Stomach (tissue), 8 donors: ENCODE measurements at regions not wholly inside any gene's neighbourhood (a gene's known extent, or its start where the extent isn't known, plus 50 kb on each side); places are given as distances from the start of the nearest gene placed in this dataset.

Experiments
- DNase-seq, 2 donors: peaks; one replicate each; pipeline versions ENCODE4 v3.0.0 to v3.0.0-alpha.2; 2013 to 2019
- H3K27ac ChIP-seq, 5 donors: fragments of 200-600 bp in 4 of 5; sonication (generic) in 4 of 5; one replicate each; pipeline ENCODE4 v1.5.1; 2013 to 2019; ENCODE audit warnings: mild to moderate bottlenecking in 1 of 5, moderate library complexity in 1 of 5
- H3K27me3 ChIP-seq, 3 donors: fragments of 200-600 bp; sonication (generic); one replicate each; pipeline ENCODE4 v1.5.1; 2017 to 2019; ENCODE audit warnings: mixed run types in 1 of 3
- H3K36me3 ChIP-seq, 4 donors: fragments of 200-600 bp; sonication (generic); 1 replicate in 3 of 4; 2 replicates in 1 of 4; pipeline ENCODE4 v1.5.1; 2016 to 2019
- H3K4me1 ChIP-seq, 4 donors: fragments of 200-600 bp; sonication (generic); one replicate each; pipeline ENCODE4 v1.5.1; 2016 to 2019
- H3K4me3 ChIP-seq, 4 donors: fragments of 200-600 bp; sonication (generic) in 3 of 4; one replicate each; pipeline ENCODE4 v1.5.1; 2016 to 2019; ENCODE audit warnings: mild to moderate bottlenecking in 1 of 4
- H3K9me3 ChIP-seq, 4 donors: fragments of 200-600 bp; sonication (generic); one replicate each; pipeline ENCODE4 v1.5.1; 2016 to 2019
- CTCF ChIP-seq, 7 experiments: fragments of 450-650 bp in 4 of 7; fragments of 200-600 bp in 3 of 7; sonication (generic) in 3 of 7; IDR thresholded peaks; one replicate each; pipeline ENCODE4 v1.5.1; 2016 to 2019; ENCODE audit warnings: antibody characterized with exemption in 7 of 7, control low read depth in 2 of 7, mild to moderate bottlenecking in 1 of 7
- EP300 ChIP-seq: sonication (generic); formaldehyde crosslinking; IDR thresholded peaks from one replicate; pipeline ENCODE4 v1.6.1; 2017; ENCODE audit warnings: antibody characterized with exemption
- POLR2A ChIP-seq, 4 donors: fragments of 450-650 bp; IDR thresholded peaks; one replicate each; pipeline ENCODE4 v1.6.1; 2016; ENCODE audit warnings: antibody characterized with exemption in 4 of 4, control low read depth in 2 of 4, mild to moderate bottlenecking in 1 of 4, moderate library complexity in 1 of 4
- POLR2AphosphoS5 ChIP-seq, 3 donors: sonication (generic); formaldehyde crosslinking; IDR thresholded peaks; one replicate each; pipeline ENCODE4 v1.6.1; 2016; ENCODE audit warnings: antibody characterized with exemption in 3 of 3
- WGBS, 5 donors: extraction: QIAGEN DNeasy Blood & Tissue Kit in 3 of 5; methylation state at CpG; one replicate each; pipeline versions ENCODE4 v1.1.5 to v1.1.7; 2013 to 2018; 5-methylcytosine and 5-hydroxymethylcytosine counted together
- intact Hi-C: fragments of 100-400 bp; cut with DNase I; formaldehyde crosslinking; loops from one replicate; pipeline ENCODE4 v1.15.1; 2023; ENCODE audit warnings: low total_unique reads
- donor health status: healthy with polysubstance abuse.
- donor health status: Bipolar disorder and iron deficiency.
- donor health status: healthy.

- no peak for DNase-seq
- no peak overlapping the region for H3K27ac ChIP-seq
- TF ChIP-seq EP300 (no peak), CTCF (IDR thresholded peaks at IDR 0.05) (no peak), POLR2A (IDR thresholded peaks at IDR 0.05) (no peak), POLR2AphosphoS5 (IDR thresholded peaks at IDR 0.05) (no peak)
- intact Hi-C loops, result no loop called here
- H3K4me3 ChIP-seq, result no peak overlapping the region
- no peaks in the 10 kb centered on the region for H3K27me3 ChIP-seq
- H3K36me3 ChIP-seq, result no peaks in the 10 kb centered on the region
- H3K9me3 ChIP-seq, result no peaks in the 10 kb centered on the region
- H3K4me1 ChIP-seq, result no peaks in the 10 kb centered on the region
- WGBS, 5 donors, result 63 to 95% (median 83%) methylated on average over 3 to 4 of the region's 4 CpGs
Observed at GRCh38 chr13:44088411-44088810, 208.7 kb downstream of the LACC1 start.

DNA sequence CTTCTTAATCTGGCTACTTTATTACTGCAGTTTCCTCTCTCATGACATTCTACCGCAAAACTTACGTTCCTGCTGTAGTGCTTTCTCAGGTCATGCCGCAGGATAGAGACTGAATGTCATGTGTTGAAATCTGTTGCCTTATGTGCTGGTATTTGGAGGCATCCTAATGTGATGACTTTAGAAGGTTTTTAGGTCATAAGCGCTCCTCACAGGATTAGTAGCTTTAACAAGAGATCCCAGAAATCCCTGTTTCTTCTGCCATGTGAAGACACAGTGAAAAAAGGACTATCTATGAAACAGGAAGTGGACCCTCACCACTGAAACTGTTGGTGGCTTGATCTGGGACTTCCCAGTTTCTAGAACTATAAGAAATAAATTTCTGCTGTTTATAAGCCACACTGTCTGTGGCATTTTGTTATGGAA is 209.3 kb downstream of the LACC1 start:
- intact Hi-C loops, result no loop called here
- H3K36me3 ChIP-seq, result no peaks in the 10 kb centered on the region
- 81 to 89% (median 84%) methylated on average over 4 of the region's 4 CpGs for WGBS, 5 donors
- H3K9me3 ChIP-seq, result no peaks in the 10 kb centered on the region
- H3K4me1 ChIP-seq, result no peaks in the 10 kb centered on the region
- DNase-seq, result no peak
- no peak overlapping the region for H3K4me3 ChIP-seq
- H3K27me3 ChIP-seq, result no peaks in the 10 kb centered on the region
- no peak for TF ChIP-seq EP300
- TF ChIP-seq CTCF (IDR thresholded peaks at IDR 0.05), result no peak
- TF ChIP-seq POLR2AphosphoS5 (IDR thresholded peaks at IDR 0.05), result no peak
- TF ChIP-seq POLR2A (IDR thresholded peaks at IDR 0.05), result no peak
- H3K27ac ChIP-seq, result no peak overlapping the region

- Histone ChIP-seq H3K4me1 (no peaks in the 10 kb centered on the region), H3K4me3 (no peak overlapping the region), H3K27ac (no peak overlapping the region), H3K27me3 (no peaks in the 10 kb centered on the region), H3K9me3 (no peaks in the 10 kb centered on the region), H3K36me3 (no peaks in the 10 kb centered on the region)
- TF ChIP-seq POLR2AphosphoS5 (IDR thresholded peaks at IDR 0.05) (no peak), CTCF (IDR thresholded peaks at IDR 0.05) (no peak), POLR2A (IDR thresholded peaks at IDR 0.05) (no peak), EP300 (no peak)
- WGBS, 5 donors, result 77 to 86% (median 84%) methylated on average over 2 of the region's 2 CpGs
- intact Hi-C loops, result no loop called here
- DNase-seq, result no peak
Observed at GRCh38 chr13:44089452-44089851, 209.7 kb downstream of the LACC1 start.

- H3K4me1 ChIP-seq, result no peaks in the 10 kb centered on the region
- no peak for DNase-seq
- WGBS, 5 donors, result 86 to 91% (median 90%) methylated on average over 4 of the region's 4 CpGs
- no peak overlapping the region for H3K4me3 ChIP-seq
- TF ChIP-seq EP300, result no peak
- no peak for TF ChIP-seq POLR2AphosphoS5 (IDR thresholded peaks at IDR 0.05)
- intact Hi-C loops, result no loop called here
- H3K27ac ChIP-seq, result no peak overlapping the region
- no peaks in the 10 kb centered on the region for H3K9me3 ChIP-seq
- no peaks in the 10 kb centered on the region for H3K27me3 ChIP-seq
- no peaks in the 10 kb centered on the region for H3K36me3 ChIP-seq
Observed at GRCh38 chr13:44092078-44092970, 212.6 kb downstream of the LACC1 start.
